AG10803 (cell line): ENCODE measurements at regions not wholly inside any gene's neighbourhood (a gene's known extent, or its start where the extent isn't known, plus 50 kb on each side); places are given as distances from the start of the nearest gene placed in this dataset.

Experiments used
- DNase-seq: peaks from one replicate; pipeline ENCODE4 v3.0.0; 2010; ENCODE audit warnings: low read depth
- H3K4me3 ChIP-seq: 2 replicates; pipeline ENCODE4 v1.5.1; 2011; ENCODE audit warnings: mild to moderate bottlenecking, low read length, control low read depth
- TF ChIP-seq, protein P1 (sequence below): conservative IDR thresholded peaks from 2 replicates; pipeline ENCODE4 v1.5.1; 2011; ENCODE audit warnings: mild to moderate bottlenecking, low read length, control low read depth, inconsistent platforms

DNA sequence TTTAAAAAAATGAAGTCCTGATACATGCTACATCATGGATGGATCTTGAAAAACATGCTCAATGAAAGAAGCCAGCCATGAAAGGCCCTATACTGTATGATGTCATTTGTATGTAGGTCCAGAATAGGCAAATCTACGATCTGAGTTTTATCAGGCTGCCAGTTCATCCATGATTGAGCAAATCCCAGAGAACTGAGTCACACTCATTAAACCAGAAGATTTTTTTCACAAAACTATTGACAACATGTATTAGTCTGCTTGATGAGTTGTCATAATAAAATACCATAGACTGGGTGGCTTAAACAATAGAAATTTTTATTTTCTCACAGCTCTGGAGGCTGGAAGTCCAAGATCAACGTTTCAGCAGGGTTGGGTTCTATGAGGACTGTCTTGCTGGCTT is 130.7 kb downstream of the MREG start:
- TF ChIP-seq, protein P1, sequence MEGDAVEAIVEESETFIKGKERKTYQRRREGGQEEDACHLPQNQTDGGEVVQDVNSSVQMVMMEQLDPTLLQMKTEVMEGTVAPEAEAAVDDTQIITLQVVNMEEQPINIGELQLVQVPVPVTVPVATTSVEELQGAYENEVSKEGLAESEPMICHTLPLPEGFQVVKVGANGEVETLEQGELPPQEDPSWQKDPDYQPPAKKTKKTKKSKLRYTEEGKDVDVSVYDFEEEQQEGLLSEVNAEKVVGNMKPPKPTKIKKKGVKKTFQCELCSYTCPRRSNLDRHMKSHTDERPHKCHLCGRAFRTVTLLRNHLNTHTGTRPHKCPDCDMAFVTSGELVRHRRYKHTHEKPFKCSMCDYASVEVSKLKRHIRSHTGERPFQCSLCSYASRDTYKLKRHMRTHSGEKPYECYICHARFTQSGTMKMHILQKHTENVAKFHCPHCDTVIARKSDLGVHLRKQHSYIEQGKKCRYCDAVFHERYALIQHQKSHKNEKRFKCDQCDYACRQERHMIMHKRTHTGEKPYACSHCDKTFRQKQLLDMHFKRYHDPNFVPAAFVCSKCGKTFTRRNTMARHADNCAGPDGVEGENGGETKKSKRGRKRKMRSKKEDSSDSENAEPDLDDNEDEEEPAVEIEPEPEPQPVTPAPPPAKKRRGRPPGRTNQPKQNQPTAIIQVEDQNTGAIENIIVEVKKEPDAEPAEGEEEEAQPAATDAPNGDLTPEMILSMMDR, result no peak
- DNase-seq, result no peak

DNA sequence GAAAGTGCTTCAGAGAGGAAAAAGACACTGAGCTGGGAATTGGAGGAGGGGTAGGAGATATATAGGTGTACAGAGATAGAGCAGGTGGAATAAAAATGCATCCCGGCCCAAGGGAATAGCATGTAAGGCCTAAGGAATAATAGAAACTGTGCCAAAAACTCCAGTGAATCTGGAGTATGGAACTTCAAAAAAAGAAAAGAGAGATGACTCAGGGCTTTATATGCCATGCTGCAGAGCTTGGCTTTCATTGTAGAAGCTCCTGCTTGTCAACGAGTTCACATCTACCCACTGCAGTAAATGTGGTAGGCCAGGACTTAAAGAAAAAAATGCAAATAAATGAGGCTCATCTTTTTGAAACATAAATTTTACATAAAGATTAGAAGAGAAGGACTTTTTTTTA is 131.8 kb downstream of the MREG start:
- TF ChIP-seq, protein P1, result no peak
- no peak overlapping the region for H3K4me3 ChIP-seq
- no peak for DNase-seq

More for the DNA sequence above, 130.7 kb downstream of the MREG start:
- no peak overlapping the region for H3K4me3 ChIP-seq

DNA sequence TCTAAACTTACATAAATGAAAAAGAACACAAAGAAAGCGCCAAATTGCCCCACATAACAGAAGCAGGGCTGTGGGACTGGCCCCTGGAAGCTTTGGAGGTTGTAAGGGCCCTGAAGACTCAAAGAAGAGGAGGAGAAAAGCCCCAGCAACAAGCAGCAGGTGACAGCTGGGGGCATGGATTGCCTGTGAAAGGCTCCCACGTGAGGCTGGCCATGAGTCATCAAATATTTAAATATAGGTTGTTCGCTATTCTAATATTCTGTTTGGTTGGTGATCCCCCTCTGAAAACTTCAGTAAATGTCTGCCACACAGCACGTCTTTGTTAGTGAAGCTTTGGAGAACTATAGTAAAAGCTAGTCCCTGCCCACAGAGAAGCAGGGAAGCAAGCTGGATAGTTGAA is 132.4 kb downstream of the MREG start:
- DNase-seq, result no peak
- TF ChIP-seq, protein P1, result no peak
- H3K4me3 ChIP-seq, result no peak overlapping the region

DNA sequence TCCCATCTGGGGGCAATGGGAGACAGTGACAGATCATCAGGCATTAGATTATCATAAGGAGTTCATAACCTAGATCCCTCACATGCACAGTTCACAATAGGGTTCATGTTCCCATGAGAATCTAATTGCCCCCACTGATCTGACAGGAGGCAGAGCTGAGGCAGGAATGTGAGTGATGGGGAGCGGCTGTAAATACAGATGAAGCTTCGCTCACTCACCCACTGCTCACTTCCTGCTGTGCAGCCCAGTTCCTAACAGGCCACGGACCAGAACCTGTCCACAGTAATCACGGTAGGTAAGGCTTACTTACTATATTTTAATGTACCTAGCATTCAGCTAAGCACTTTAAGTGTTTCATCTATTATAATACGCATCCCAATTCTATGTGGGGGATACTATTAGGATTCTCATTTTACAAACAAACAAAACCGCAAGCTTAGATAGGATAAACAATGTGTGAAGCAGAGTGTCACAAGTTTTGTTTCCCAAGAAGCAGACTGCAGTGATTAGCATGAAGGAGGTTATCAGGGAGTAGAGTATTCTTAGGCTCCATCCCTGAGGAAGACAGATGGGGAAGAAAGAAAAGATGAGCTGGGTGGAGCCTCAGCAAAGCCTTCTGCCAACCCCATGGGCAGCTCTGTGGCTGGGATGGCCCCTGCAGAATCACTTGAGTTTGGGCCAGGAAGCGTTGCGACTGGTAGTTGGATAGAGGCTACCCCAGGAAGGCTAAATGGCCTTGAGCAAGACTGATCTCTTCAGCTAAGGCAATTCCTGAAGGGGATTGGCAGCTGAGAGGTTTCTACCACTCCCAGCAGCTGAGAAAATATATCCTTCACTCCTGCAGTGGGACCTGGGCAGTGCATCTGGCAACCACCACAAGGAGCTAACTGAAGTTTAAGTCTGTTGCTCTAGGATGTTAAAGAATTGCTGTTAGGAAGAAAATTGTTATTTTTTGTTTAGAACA is 133.1 kb downstream of the MREG start:
- no peak for DNase-seq
- H3K4me3 ChIP-seq, result no peak overlapping the region
- TF ChIP-seq, protein P1, result no peak

DNA sequence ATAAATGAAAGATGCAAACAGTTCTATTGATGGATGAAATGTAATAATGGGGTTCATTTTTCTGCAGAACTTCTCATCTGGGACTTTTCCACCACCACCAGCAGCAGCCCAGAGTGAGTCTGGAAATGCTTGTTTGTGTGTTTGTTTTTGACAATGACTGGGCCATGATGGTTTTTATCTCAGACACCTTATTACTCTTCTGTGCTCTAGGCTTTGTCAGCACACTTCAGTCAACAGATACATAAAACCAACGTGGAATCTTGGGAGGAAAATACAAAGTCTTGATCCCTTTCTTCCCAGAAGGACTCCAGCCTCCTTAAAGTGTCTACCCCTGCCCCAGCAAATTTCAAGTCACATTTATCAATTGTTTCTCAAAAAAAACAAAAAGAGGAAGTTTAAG is 134.0 kb downstream of the MREG start:
- no peak overlapping the region for H3K4me3 ChIP-seq
- TF ChIP-seq, protein P1, result no peak
- no peak for DNase-seq

DNA sequence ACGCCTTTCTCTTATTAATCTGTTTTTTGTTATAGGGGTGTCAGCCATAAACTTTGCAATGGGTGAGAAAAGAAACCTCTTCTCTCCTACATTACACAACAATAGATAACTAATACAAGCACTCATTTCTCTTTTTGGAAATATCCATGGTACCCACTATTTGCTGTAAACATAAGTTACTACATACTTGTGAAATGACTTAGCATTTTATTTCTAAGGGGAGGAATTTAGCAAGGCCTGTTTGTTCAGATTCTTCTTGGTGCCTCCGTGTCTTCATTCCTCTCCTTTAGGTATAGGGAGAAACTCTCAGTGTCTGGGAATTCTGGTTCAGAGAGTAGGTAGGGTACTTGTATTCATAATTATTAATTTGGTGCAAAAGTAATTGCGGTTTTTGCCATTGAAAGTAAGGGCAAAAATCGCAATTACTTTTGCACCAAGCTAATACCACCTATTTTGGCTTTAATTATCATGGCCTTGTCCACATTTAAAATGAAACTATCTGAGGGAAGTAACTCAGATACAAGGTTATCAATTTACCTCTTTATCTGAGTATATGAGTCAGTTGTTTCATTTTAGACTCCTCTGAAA is 134.8 kb downstream of the MREG start:
- peak; percentile 89 for DNase-seq
- TF ChIP-seq, protein P1, result no peak
- no peak overlapping the region for H3K4me3 ChIP-seq

DNA sequence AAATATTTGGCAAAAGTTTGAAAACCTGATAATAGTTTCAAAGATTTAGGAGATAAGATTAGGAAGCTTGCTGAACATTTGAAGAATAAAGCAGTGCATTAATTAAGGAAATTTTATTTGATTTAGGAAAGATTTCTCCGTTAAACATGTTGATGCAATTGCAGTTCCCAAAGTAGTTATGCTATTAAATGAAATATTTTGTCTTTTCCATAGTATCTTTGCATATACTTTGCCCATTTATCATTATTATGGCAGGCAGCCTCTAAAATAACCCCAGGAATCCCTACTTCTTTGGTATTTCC is 136.5 kb downstream of the MREG start:
- TF ChIP-seq, protein P1, result no peak
- DNase-seq, result no peak
- H3K4me3 ChIP-seq, result no peak overlapping the region
